ENCODE measurements at regions not wholly inside any gene's neighbourhood (a gene's known extent, or its start where the extent isn't known, plus 50 kb on each side); places are given as distances from the start of the nearest gene placed in this dataset.

DNA sequence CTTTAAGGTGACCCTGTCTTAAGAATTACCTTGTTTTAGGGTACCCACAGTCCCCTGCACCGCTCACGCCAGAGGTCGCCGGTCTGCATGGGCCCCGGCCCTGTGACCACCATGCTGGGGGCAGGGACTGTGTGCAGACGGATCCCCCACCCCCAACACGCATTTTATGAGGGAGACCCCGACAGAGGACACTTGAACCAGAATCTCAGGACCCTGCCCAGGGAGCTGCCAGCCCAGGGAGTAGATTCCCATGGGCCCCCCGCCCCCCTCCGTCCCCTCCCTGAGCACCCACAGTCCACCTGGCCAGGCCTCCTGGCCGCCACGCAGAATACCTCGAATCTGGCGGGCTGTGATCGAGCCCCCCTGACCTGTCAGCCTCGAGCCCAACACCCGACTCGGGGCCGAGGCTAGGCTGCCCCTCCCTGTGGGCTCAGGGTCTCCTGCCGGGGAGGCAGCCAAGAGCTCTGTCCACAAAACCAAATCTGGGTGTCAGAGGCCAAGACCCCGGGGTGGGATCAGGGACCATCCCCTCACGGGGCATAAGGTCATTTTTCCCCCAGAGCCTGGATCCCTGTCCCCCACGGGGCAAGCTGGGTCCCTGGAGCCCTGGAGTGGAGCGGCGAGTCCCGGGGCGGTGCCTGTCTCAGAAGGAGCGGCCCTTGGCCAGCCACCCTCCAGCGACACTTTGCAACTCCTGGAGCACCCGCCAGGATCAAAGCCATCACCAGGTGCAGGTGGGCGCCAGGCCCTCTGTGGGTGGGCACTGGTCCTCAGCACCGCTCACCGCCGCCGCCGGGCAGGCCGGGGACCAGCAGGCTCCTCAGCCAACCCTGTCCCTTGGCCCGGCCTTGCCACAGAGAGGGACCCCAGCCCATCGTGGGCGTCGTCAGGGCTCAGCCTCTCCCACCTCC is 155.8 kb upstream of the PKP2 start:
- TF ChIP-seq EZH2 (IDR thresholded peaks at IDR 0.05): no peak
- TF ChIP-seq CTCF (IDR thresholded peaks at IDR 0.05): no peak

Data from neural progenitor cell (in vitro differentiated cells).